IMR-90 (cell line): ENCODE measurements at regions not wholly inside any gene's neighbourhood (a gene's known extent, or its start where the extent isn't known, plus 50 kb on each side); places are given as distances from the start of the nearest gene placed in this dataset.
"Not testable (repeated sequence)": the region's sequence is repeated elsewhere in the genome, so short reads cannot be mapped to it uniquely, and the experiment has no call there.

Experiments
- ATAC-seq: fragments of 200-7000 bp; cut with Tn5 transposase; 2 replicates; pipeline ENCODE4 v1.9.1; 2020; ENCODE audit warnings: low read depth, mild to moderate bottlenecking, moderate library complexity
- BruUV-seq: library from RNA; stranded (reverse); fragments of 400-500 nt; replicated peaks from 2 replicates; lab custom pipeline; 2021; lab: Mats Ljungman, UMichigan
- CTCF ChIA-PET: fragments of 300-600 bp; formaldehyde crosslinking; extraction: SDS; loops from one replicate; lab custom pipeline; 2021; ENCODE audit warnings: antibody characterized with exemption; lab: Yijun Ruan, JAX
- POLR2A ChIA-PET: fragments of 300-600 bp; sonication (Branson Sonifier 250); formaldehyde crosslinking; loops from one replicate; lab custom pipeline; 2022; ENCODE audit warnings: antibody characterized with exemption; ENCODE audit not compliant: unreplicated experiment; lab: Charles Lee
- DNase-seq: peaks from one replicate; pipeline ENCODE4 v3.0.0; 2013
- H2AFZ ChIP-seq: replicated peaks from 2 replicates; pipeline ENCODE3; 2013; ENCODE audit warnings: low read length, mild to moderate bottlenecking; ENCODE audit not compliant: poor library complexity
- H2AK5ac ChIP-seq: 2 replicates; pipeline ENCODE4 v1.6.1; 2013; ENCODE audit warnings: low read depth, low read length, inconsistent platforms
- H2AK9ac ChIP-seq: replicated peaks from 2 replicates; pipeline ENCODE3; 2013; ENCODE audit warnings: mild to moderate bottlenecking, low read depth, low read length, moderate library complexity; ENCODE audit not compliant: poor library complexity
- H2BK120ac ChIP-seq: 2 replicates; pipeline ENCODE4 v1.6.1; 2013; ENCODE audit warnings: low read depth, low read length, inconsistent platforms
- H2BK15ac ChIP-seq: 3 replicates; pipeline ENCODE4 v1.6.1; 2013; ENCODE audit warnings: low read depth, low read length, inconsistent platforms
- H2BK20ac ChIP-seq: 2 replicates; pipeline ENCODE4 v1.6.1; 2013; ENCODE audit warnings: low read depth, mild to moderate bottlenecking, inconsistent platforms, low read length, moderate library complexity
- H2BK5ac ChIP-seq: 2 replicates; pipeline ENCODE4 v1.6.1; 2013; ENCODE audit warnings: mild to moderate bottlenecking, low read depth, low read length, inconsistent platforms; ENCODE audit not compliant: poor library complexity, severe bottlenecking
- H3K14ac ChIP-seq: replicated peaks from 2 replicates; pipeline ENCODE4 v1.6.1; 2013; ENCODE audit warnings: low read depth, low read length, inconsistent platforms
- H3K18ac ChIP-seq: 2 replicates; pipeline ENCODE4 v1.6.1; 2013; ENCODE audit warnings: low read depth, low read length, control low read depth
- H3K23ac ChIP-seq: 2 replicates; pipeline ENCODE4 v1.6.1; 2013; ENCODE audit warnings: low read depth, low read length, inconsistent platforms
- H3K27ac ChIP-seq: 2 replicates; pipeline ENCODE4 v1.5.1; 2013; ENCODE audit warnings: mild to moderate bottlenecking, control low read depth, low read length; ENCODE audit not compliant: insufficient read depth
- H3K27me3 ChIP-seq: 2 replicates; pipeline ENCODE4 v1.6.1; 2013; ENCODE audit warnings: low read length; ENCODE audit not compliant: control insufficient read depth, insufficient read depth
- H3K36me3 ChIP-seq: 2 replicates; pipeline ENCODE4 v1.6.1; 2013; ENCODE audit warnings: low read length, mixed read lengths; ENCODE audit not compliant: control insufficient read depth, insufficient read depth
- H3K4ac ChIP-seq: 2 replicates; pipeline ENCODE4 v1.6.1; 2013; ENCODE audit warnings: low read depth, low read length, inconsistent platforms
- H3K4me1 ChIP-seq: 2 replicates; pipeline ENCODE4 v1.6.1; 2013; ENCODE audit warnings: low read length, mixed read lengths; ENCODE audit not compliant: control insufficient read depth, insufficient read depth
- H3K4me2 ChIP-seq: 2 replicates; pipeline ENCODE4 v1.6.1; 2013; ENCODE audit warnings: low read depth, mild to moderate bottlenecking, control low read depth, low read length, moderate library complexity
- H3K4me3 ChIP-seq: 2 replicates; pipeline ENCODE4 v1.5.1; 2013; ENCODE audit warnings: low read depth, mild to moderate bottlenecking, control low read depth, low read length, moderate library complexity; ENCODE audit not compliant: insufficient read depth
- H3K56ac ChIP-seq: 2 replicates; pipeline ENCODE4 v1.6.1; 2013; ENCODE audit warnings: low read length, inconsistent platforms; ENCODE audit not compliant: insufficient read depth; ENCODE audit errors: extremely low read depth
- H3K79me1 ChIP-seq, 2 experiments: 2 replicates each; pipeline ENCODE4 v1.6.1; 2013; ENCODE audit warnings: low read length in 2 of 2, inconsistent platforms in 1 of 2, low read depth in 1 of 2
- H3K9ac ChIP-seq: 2 replicates; pipeline ENCODE4 v1.6.1; 2013; ENCODE audit warnings: low read depth, low read length, control low read depth
- H3K9me1 ChIP-seq: 2 replicates; pipeline ENCODE4 v1.6.1; 2013; ENCODE audit warnings: low read length, inconsistent platforms; ENCODE audit not compliant: insufficient read depth
- H3K9me3 ChIP-seq: 2 replicates; pipeline ENCODE4 v1.6.1; 2013; ENCODE audit warnings: low read length; ENCODE audit not compliant: control insufficient read depth, insufficient read depth
- H4K20me1 ChIP-seq: 2 replicates; pipeline ENCODE4 v1.6.1; 2013; ENCODE audit warnings: low read length, inconsistent platforms; ENCODE audit not compliant: insufficient read depth
- H4K5ac ChIP-seq: 2 replicates; pipeline ENCODE4 v1.6.1; 2013; ENCODE audit warnings: mild to moderate bottlenecking, low read depth, low read length, control low read depth
- H4K8ac ChIP-seq, 2 experiments: 2 replicates each; pipeline ENCODE4 v1.6.1; 2013; ENCODE audit warnings: low read depth in 2 of 2, low read length in 2 of 2, control low read depth in 1 of 2, inconsistent platforms in 1 of 2
- H4K91ac ChIP-seq: 2 replicates; pipeline ENCODE4 v1.6.1; 2013; ENCODE audit warnings: low read depth, low read length, inconsistent platforms; ENCODE audit not compliant: insufficient read depth
- WGBS, 2 experiments: methylation state at CpG; one replicate each; pipeline versions ENCODE4 v1.1.5 to v1.1.7; 2013; ENCODE audit warnings: missing lambda C conversion rate in 2 of 2; ENCODE audit not compliant: insufficient read length in 1 of 2; ENCODE audit errors: extremely low coverage in 2 of 2; 5-methylcytosine and 5-hydroxymethylcytosine counted together
- dilution Hi-C: fragments of 300-500 bp; cut with HindIII; formaldehyde crosslinking; loops from one replicate; pipeline ENCODE4 v1.14.3; 2018; ENCODE audit warnings: low sequenced_read_pairs; ENCODE audit not compliant: unreplicated experiment
- in situ Hi-C: fragments of 300-500 bp; cut with MboI; formaldehyde crosslinking; loops from 3 replicates; pipeline ENCODE4 v1.14.3; 2019; ENCODE audit warnings: low sequenced_read_pairs, inconsistent platforms, mixed read lengths
- intact Hi-C: fragments of 100-400 bp; cut with micrococcal nuclease; formaldehyde crosslinking; loops from 2 replicates; pipeline ENCODE4 v1.10.0; 2022

- H3K4me3 ChIP-seq, H2BK5ac ChIP-seq, H4K5ac ChIP-seq, H2BK120ac ChIP-seq, H2BK15ac ChIP-seq, H3K27me3 ChIP-seq, in situ Hi-C loops, H3K9me1 ChIP-seq, POLR2A ChIA-PET, H4K91ac ChIP-seq, H3K79me1 ChIP-seq, CTCF ChIA-PET, H3K23ac ChIP-seq, dilution Hi-C loops, H2AFZ ChIP-seq, H4K20me1 ChIP-seq, BruUV-seq, intact Hi-C loops, H3K36me3 ChIP-seq, H3K14ac ChIP-seq, H3K9ac ChIP-seq, H3K4me2 ChIP-seq, H3K18ac ChIP-seq, H3K56ac ChIP-seq, H3K4me1 ChIP-seq, H3K4ac ChIP-seq, H3K27ac ChIP-seq, ATAC-seq, H3K9me3 ChIP-seq, H4K8ac ChIP-seq, H2AK5ac ChIP-seq, H2BK20ac ChIP-seq, DNase-seq, H2AK9ac ChIP-seq: not testable (repeated sequence)
These were observed 104.5 kb downstream of the FAM72B start for GRCh38 chr1:121079655-121080054.

GRCh38 chr1:121080197-121080903 lies 103.8 kb downstream of the FAM72B start:
- H2AFZ ChIP-seq, H4K20me1 ChIP-seq, H3K27me3 ChIP-seq, H3K56ac ChIP-seq, H3K9me1 ChIP-seq, H2BK15ac ChIP-seq, in situ Hi-C loops, H3K14ac ChIP-seq, H3K23ac ChIP-seq, H2BK120ac ChIP-seq, H2AK9ac ChIP-seq, POLR2A ChIA-PET, H4K8ac ChIP-seq, H3K27ac ChIP-seq, H3K18ac ChIP-seq, H3K36me3 ChIP-seq, H4K91ac ChIP-seq, DNase-seq, H3K9me3 ChIP-seq, intact Hi-C loops, H3K4me1 ChIP-seq, ATAC-seq, H3K4me2 ChIP-seq, H2BK5ac ChIP-seq, BruUV-seq, H3K4me3 ChIP-seq, H2BK20ac ChIP-seq, H2AK5ac ChIP-seq, H3K9ac ChIP-seq, H3K4ac ChIP-seq, H4K5ac ChIP-seq, H3K79me1 ChIP-seq, dilution Hi-C loops, CTCF ChIA-PET: not testable (repeated sequence)
- no CpG with 5 or more reads among the region's 11 CpGs for WGBS, 2 experiments
